PC-3 (cell line): ENCODE measurements at regions not wholly inside any gene's neighbourhood (a gene's known extent, or its start where the extent isn't known, plus 50 kb on each side); places are given as distances from the start of the nearest gene placed in this dataset.

Source experiments
- CTCF ChIP-seq: fragments of 300-600 bp; sonication (generic); conservative IDR thresholded peaks from 2 replicates; pipeline ENCODE4 v1.5.1; 2017; ENCODE audit warnings: antibody characterized with exemption, low read depth, mild to moderate bottlenecking, low read length
- EZH2phosphoT487 ChIP-seq: fragments of 300-600 bp; sonication (generic); IDR thresholded peaks from 2 replicates; pipeline ENCODE4 v1.6.1; 2018; ENCODE audit warnings: mild to moderate bottlenecking, antibody characterized with exemption, low read length, borderline replicate concordance

- TF ChIP-seq CTCF (no peak), EZH2phosphoT487 (no peak)
These were observed 78.0 kb downstream of the SLC25A47 start for GRCh38 chr14:100401031-100401692.
